HG02763 (cell line): ENCODE measurements at regions not wholly inside any gene's neighbourhood (a gene's known extent, or its start where the extent isn't known, plus 50 kb on each side); places are given as distances from the start of the nearest gene placed in this dataset.
"Not testable (repeated sequence)": the region's sequence is repeated elsewhere in the genome, so short reads cannot be mapped to it uniquely, and the experiment has no call there.

Experiments
- ATAC-seq: cut with Tn5 transposase; IDR thresholded peaks from one replicate; pipeline ENCODE4 v1.9.1; 2021; ENCODE audit warnings: mild to moderate bottlenecking, moderate library complexity; ENCODE audit not compliant: unreplicated experiment

DNA sequence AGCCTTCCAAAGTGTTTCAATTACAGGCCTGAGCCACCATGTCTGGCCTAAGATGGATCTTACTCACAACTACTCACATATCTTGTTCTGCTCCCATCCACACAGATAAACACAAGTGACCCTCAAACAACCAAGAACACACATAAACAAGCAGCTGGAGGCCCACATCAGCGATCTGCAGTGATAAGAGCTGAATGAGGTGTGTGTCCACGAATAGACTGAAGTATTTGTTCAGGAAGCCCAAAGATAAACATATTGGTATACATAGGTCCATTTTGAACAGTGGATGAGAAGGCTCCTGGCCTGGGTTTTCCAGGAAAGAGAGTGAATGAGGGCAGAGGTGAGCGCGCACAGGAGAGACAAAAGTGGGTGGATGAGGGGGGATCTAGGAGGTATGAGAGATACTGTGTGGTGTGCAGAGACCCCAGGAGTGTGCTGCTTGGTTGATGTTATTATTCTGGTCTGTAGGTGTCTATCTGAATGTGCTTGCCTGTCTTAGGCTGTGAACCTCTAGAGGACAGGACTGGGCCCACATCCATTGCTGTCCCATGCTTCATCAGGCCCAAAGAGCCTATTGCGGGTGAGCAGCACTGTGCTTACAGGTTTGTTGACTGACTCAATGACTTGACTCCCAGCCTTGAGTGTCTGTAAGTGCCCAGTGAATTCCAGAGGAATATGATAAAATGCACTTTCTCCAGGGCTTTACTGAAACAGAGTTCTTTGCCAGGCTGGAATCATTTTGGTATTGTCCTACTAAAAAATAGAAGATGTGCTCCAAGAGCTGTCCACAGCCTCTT, 79.9 kb upstream of the ATP1A1 start:
- no peak for ATAC-seq

- ATAC-seq = no peak
These were observed 75.4 kb upstream of the ATP1A1 start for GRCh38 chr1:116297495-116298212.

- ATAC-seq = not testable (repeated sequence)
These were observed 74.8 kb upstream of the ATP1A1 start for GRCh38 chr1:116298213-116298579.

- no peak for ATAC-seq
These were observed 74.3 kb upstream of the ATP1A1 start for GRCh38 chr1:116298746-116299145.

DNA sequence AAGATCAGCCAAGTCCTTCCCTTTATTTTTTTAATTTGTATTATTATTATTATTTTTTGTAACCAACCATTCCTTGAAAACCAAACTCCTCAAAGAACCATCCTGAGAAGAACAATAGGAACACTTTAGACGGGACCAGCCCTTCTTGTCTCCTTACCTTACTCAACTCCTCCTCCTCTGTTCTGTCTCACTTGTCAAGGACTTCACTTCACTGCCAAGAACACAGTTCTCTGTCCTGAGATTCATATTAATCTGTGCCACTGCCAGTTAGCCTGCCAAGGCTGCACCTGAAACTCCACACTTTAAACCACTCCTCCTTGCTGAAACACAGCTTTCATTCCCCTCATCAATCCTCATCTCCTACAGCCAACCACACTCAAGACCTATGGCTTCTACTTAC, 73.8 kb upstream of the ATP1A1 start:
- no peak for ATAC-seq

DNA sequence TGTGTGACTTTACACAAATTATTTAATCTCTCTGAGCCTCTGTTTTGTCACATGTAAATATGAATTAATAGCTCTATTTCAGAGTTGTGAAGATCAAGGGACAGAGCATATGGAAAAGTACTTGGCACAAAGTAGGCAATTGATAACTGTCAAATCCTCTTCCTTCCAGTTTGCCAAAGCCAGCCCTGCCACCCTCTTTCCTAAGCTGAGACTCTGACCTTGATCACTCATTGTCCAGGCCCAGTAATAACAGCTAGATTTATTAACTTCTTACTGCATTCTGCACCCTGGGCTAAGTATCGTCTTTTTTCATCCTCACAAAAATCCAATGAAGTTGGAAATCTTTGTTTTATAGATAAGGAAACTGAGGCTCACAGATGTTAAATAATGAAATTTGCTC, 70.8 kb upstream of the ATP1A1 start:
- no peak for ATAC-seq

DNA sequence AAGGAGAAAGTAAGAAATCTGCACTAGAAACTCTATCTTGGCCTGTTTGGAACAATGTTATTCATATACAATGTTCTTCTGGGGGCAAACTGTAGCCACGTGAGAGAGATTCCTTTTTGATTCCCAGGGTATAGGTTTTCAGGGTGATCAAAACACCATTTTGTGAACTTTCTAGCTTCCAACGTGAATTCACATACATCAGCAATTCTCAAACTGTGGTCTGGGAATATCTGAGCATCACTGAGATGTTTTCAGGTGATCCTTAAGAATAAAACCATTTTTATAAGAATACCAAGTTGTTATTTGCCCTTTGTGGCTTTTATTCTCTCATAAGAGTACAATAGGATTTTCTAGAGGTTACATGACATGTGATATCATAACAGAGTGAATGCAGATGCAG, 66.9 kb upstream of the ATP1A1 start:
- ATAC-seq = no peak

DNA sequence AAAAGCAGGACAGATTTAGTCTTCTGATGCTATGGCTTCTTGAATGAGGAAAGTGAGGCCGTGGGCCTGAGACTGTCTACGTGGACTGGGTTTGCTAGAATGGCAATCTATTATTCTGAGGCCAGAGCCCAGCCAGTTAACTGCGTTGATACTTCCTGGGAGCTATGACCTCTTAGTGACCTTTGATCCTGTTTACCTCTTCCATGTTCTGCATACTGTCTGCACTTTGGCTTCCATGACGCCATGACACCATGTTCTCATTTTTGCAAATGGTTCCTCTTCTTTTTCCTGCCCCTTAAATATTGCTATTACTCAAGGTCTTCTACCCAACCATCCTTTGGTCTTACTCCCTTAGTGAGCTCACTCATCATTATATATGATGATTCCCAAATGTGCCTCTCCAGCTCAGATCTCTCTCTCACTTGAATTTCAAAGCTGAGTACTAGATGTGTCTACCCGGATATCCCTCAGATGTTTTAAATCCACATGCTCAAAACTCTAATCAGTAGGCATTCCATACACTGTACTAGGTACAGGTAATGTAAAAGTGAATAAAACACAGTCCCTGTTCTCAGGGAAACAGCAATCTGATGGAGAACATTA, 66.1 kb upstream of the ATP1A1 start:
- no peak for ATAC-seq

DNA sequence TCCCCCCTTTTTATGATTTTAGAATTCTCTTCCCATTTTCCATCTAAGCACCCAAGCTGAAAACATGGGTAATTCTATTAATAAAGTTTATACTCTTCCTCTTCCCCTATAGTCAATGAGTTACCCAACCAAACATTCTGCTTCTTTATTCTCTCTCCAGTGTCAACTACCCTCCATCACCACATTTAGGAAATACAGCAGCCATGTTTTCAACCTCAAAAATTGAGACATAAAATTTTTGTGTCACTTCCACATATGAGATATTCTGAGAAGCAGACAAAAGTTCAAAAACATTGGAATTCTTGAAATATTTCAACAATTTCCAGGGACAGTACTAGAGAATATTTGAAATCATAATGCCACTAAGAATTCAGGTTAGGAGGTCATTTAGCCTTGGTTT, 64.8 kb upstream of the ATP1A1 start:
- no peak for ATAC-seq

- no peak for ATAC-seq
These were observed 63.8 kb upstream of the ATP1A1 start for GRCh38 chr1:116309090-116309870.

GRCh38 chr1:116310180-116310579, 62.9 kb upstream of the ATP1A1 start:
- ATAC-seq = no peak

GRCh38 chr1:116311193-116311592, 61.9 kb upstream of the ATP1A1 start:
- no peak for ATAC-seq

- ATAC-seq = no peak
These were observed 61.0 kb upstream of the ATP1A1 start for GRCh38 chr1:116311756-116312680.

DNA sequence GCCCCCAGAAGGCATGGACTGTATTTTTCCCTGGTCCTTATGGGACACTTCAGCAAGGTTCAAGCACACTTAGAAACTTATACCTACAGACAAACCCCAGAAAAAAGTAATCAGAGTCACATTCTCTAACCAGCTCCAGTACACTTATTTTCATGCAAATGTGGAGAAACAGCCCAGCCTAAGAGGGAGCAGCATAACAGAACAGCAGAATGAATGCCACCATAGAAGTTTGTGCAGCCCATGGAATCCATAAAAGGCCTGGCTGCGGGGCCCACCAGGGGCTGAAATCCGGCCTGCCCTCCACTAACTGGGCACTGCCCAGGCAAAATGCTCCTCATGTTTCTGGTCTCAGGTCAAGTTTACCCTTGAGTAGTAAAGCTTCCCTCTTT, 60.4 kb upstream of the ATP1A1 start:
- no peak for ATAC-seq

- no peak for ATAC-seq
These were observed 59.3 kb upstream of the ATP1A1 start for GRCh38 chr1:116313776-116314175.

DNA sequence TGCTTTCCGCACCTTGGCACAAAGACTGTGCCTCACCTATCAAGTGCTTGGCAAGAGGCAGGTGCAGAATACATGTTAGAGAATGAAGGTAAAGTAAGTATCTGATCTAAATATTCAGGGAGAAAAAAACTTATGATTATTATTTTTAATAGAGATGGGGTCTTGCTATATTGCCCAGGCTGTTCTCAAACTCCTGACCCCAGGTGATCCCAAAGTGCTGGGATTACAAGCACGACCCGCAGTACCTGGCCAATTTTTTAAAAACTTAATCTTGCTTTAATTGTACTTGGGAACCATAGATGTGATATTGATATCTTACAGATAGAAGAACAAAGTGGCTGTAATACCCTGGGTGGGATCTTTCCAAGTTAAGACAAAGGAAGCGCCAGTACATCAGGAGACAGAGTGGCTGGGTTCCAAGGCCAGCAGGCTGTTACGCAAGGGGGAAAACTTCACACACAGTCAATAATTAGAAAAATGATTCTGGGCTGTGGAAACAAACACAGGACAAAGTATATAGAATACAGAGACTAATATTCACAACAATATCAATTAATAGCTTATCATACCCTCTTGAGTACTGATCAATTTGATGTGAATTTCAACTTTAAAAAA, 58.6 kb upstream of the ATP1A1 start:
- no peak for ATAC-seq

DNA sequence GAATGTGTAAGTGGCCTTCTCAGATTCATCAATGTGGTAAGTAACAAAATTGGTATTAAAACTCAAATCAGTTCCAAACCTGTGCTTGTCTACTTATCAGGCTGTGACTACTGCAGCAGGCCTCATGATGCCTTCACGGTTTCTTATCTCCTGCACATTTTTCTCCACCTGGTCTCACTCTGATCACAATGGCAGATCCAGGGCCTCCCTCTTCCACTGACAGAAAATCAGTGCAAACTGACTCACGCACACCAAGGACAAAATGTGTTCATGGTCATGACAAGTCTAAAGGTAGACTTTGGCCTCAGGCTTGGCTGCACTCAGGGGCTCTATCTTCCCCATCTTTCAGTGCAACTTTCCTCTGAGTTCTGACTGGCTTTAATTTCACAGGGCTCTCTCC, 56.7 kb upstream of the ATP1A1 start:
- ATAC-seq = no peak

GRCh38 chr1:116318897-116319296, 54.1 kb upstream of the ATP1A1 start:
- no peak for ATAC-seq

- ATAC-seq = no peak
These were observed 52.2 kb upstream of the ATP1A1 start for GRCh38 chr1:116320874-116321273.

DNA sequence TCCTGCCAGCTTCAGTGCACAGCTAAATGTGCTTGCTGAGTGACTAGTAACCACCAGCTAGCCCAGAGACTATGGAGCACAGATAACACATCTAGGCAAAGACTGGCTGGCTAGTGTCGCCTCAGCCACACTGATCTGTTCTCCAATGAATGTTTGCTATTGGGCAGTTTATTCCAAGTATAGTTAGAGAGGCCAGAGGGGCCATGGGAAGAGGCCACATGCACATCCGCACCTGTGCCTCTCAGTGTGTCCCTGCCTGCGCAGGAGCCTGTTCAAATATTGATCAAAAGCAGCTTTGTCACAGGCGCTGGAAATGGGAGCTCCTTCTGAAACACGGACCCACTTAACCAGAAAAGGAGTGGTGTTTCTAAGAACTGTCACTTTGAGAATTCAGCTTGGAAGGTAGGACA, 51.3 kb upstream of the ATP1A1 start:
- ATAC-seq = no peak
